ENCODE measurements at regions not wholly inside any gene's neighbourhood (a gene's known extent, or its start where the extent isn't known, plus 50 kb on each side); places are given as distances from the start of the nearest gene placed in this dataset.

DNA sequence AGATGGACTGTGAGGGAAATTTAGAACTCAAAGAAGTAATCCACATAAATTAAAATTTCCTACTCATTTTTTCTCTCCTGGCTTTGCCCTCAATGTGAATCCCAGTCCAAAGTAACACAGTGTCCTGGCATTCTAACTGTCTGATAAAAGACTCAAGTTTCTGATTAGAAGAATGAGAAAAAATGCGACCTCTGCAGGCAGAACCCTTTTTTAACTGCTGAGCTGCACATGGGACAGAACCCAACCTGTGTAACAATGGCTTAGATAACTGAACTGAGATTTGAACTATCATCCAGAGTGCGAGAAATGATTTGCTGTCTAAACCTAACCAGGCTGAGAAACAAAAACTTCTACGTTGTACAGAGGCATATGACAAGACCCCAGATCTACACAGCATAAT lies 385.6 kb upstream of the LRRC4C start:
- TF ChIP-seq, protein P1, sequence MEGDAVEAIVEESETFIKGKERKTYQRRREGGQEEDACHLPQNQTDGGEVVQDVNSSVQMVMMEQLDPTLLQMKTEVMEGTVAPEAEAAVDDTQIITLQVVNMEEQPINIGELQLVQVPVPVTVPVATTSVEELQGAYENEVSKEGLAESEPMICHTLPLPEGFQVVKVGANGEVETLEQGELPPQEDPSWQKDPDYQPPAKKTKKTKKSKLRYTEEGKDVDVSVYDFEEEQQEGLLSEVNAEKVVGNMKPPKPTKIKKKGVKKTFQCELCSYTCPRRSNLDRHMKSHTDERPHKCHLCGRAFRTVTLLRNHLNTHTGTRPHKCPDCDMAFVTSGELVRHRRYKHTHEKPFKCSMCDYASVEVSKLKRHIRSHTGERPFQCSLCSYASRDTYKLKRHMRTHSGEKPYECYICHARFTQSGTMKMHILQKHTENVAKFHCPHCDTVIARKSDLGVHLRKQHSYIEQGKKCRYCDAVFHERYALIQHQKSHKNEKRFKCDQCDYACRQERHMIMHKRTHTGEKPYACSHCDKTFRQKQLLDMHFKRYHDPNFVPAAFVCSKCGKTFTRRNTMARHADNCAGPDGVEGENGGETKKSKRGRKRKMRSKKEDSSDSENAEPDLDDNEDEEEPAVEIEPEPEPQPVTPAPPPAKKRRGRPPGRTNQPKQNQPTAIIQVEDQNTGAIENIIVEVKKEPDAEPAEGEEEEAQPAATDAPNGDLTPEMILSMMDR (IDR thresholded peaks at IDR 0.05), result no peak
- TF ChIP-seq POLR2A (IDR thresholded peaks at IDR 0.05) (no peak), EP300 (IDR thresholded peaks at IDR 0.05) (no peak)
